Natural killer cell (primary cell): ENCODE measurements at regions not wholly inside any gene's neighbourhood (a gene's known extent, or its start where the extent isn't known, plus 50 kb on each side); places are given as distances from the start of the nearest gene placed in this dataset.

Source experiments
- ATAC-seq, 3 donors: fragments of 150-1000 bp in 2 of 3; fragments of 200-7000 bp in 1 of 3; cut with Tn5 transposase; 1 replicate in 1 of 3; 2 replicates in 2 of 3; pipeline ENCODE4 v1.10.0; 2021; ENCODE audit warnings: mild to moderate bottlenecking in 2 of 3, moderate library complexity in 2 of 3
- DNase-seq, 2 donors: peaks; one replicate each; pipeline versions ENCODE4 v3.0.0 to v3.0.0-alpha.2; 2013 to 2021; ENCODE audit warnings: mixed read lengths in 1 of 2
- H3K27ac ChIP-seq: one replicate; pipeline ENCODE4 v1.5.1; 2013; ENCODE audit warnings: mild to moderate bottlenecking, low read length
- H3K27me3 ChIP-seq: one replicate; pipeline ENCODE4 v1.6.1; 2013; ENCODE audit warnings: low read length; ENCODE audit not compliant: control insufficient read depth, insufficient read depth
- H3K36me3 ChIP-seq: one replicate; pipeline ENCODE4 v1.6.1; 2013; ENCODE audit warnings: low read length; ENCODE audit not compliant: control insufficient read depth, insufficient read depth
- H3K4me1 ChIP-seq: one replicate; pipeline ENCODE4 v1.6.1; 2013; ENCODE audit warnings: low read length; ENCODE audit not compliant: control insufficient read depth, insufficient read depth
- H3K4me3 ChIP-seq: one replicate; pipeline ENCODE4 v1.5.1; 2013; ENCODE audit warnings: low read length
- H3K9me3 ChIP-seq: one replicate; pipeline ENCODE4 v1.6.1; 2013; ENCODE audit warnings: low read length; ENCODE audit not compliant: control insufficient read depth, insufficient read depth
- H3K27ac Mint-ChIP-seq, 2 donors: one replicate each; pipeline ENCODE4 v1.8.0; 2022; ENCODE audit warnings: mild to moderate bottlenecking in 2 of 2, mixed read lengths in 2 of 2, moderate library complexity in 1 of 2
- H3K27me3 Mint-ChIP-seq, 2 donors: one replicate each; pipeline ENCODE4 v1.8.0; 2022; ENCODE audit warnings: low read depth in 2 of 2, mixed read lengths in 2 of 2
- H3K36me3 Mint-ChIP-seq: one replicate; pipeline ENCODE4 v1.8.0; 2022; ENCODE audit warnings: mixed read lengths
- H3K4me1 Mint-ChIP-seq, 2 donors: one replicate each; pipeline ENCODE4 v1.8.0; 2022; ENCODE audit warnings: mixed read lengths in 2 of 2
- H3K4me3 Mint-ChIP-seq: one replicate; pipeline ENCODE4 v1.8.0; 2022; ENCODE audit warnings: mild to moderate bottlenecking, moderate library complexity, mixed read lengths
- H3K9me3 Mint-ChIP-seq, 2 donors: one replicate each; pipeline ENCODE4 v1.8.0; 2022; ENCODE audit warnings: mixed read lengths in 2 of 2
- WGBS: methylation state at CpG from one replicate; pipeline ENCODE4 v1.1.7; 2013; ENCODE audit warnings: missing lambda C conversion rate; ENCODE audit not compliant: insufficient coverage; 5-methylcytosine and 5-hydroxymethylcytosine counted together
- intact Hi-C: fragments of 100-400 bp; cut with micrococcal nuclease; formaldehyde crosslinking; loops from one replicate; pipeline ENCODE4 v1.14.2; 2022
- TF ChIP-seq, protein P1 (sequence below): fragments of 200-600 bp; IDR thresholded peaks from one replicate; pipeline ENCODE4 v1.8.0; 2022; ENCODE audit warnings: antibody characterized with exemption

DNA sequence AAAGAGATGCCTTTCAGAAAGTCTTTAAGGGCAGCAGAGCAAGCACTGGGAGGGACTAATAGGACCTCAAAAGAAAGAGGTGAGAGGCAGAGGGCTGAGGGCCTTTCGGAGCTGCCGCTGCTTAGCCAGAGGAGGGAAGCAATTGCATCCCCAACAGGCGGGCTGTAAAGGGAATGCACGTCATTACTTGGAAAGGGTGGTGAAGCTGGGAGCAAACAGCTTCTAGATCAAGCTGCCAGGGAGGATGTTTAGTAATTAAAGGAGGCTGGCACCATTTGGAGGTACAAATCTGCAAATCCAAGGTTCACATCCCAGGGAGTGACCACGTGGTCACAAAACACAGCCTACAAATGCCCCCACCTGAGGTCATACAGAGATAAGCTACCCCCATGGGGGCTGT, 429.0 kb upstream of the RBFOX1 start:
- Histone ChIP-seq H3K4me3 (no peak overlapping the region), H3K27me3 (no peaks in the 10 kb centered on the region), H3K36me3 (no peaks in the 10 kb centered on the region), H3K27ac (no peak overlapping the region), H3K4me1 (no peaks in the 10 kb centered on the region), H3K9me3 (no peaks in the 10 kb centered on the region)
- intact Hi-C loops = no loop called here
- DNase-seq = no peak
- 89% methylated on average over 5 of the region's 5 CpGs for WGBS
- no peak overlapping the region for H3K27ac Mint-ChIP-seq
- peaks cover 7 to 11% of the 10 kb centered on the region in 2 donors for H3K9me3 Mint-ChIP-seq
- no peaks in the 10 kb centered on the region for H3K27me3 Mint-ChIP-seq
- no peak overlapping the region for H3K4me3 Mint-ChIP-seq
- no peaks in the 10 kb centered on the region for H3K4me1 Mint-ChIP-seq
- ATAC-seq = no peak
- H3K36me3 Mint-ChIP-seq = no peaks in the 10 kb centered on the region
- TF ChIP-seq, protein P1, sequence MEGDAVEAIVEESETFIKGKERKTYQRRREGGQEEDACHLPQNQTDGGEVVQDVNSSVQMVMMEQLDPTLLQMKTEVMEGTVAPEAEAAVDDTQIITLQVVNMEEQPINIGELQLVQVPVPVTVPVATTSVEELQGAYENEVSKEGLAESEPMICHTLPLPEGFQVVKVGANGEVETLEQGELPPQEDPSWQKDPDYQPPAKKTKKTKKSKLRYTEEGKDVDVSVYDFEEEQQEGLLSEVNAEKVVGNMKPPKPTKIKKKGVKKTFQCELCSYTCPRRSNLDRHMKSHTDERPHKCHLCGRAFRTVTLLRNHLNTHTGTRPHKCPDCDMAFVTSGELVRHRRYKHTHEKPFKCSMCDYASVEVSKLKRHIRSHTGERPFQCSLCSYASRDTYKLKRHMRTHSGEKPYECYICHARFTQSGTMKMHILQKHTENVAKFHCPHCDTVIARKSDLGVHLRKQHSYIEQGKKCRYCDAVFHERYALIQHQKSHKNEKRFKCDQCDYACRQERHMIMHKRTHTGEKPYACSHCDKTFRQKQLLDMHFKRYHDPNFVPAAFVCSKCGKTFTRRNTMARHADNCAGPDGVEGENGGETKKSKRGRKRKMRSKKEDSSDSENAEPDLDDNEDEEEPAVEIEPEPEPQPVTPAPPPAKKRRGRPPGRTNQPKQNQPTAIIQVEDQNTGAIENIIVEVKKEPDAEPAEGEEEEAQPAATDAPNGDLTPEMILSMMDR = no peak

DNA sequence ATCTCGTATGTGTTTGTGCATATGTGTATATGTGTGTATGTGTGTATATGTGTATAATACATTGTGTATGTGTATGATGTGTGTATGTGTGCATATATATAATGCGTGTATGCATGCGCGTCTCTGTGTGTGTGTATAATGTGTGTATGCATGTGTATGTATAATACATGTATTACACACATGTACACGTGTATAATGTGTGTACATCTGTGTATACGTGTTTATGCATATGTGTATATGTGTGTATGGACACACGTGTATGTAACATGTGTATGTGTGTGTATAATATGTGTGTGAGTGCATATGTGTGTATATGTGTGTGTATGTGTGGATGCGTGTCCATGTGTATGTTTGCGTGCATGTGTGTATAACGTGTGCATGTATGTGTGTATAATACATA, 433.7 kb upstream of the RBFOX1 start:
- no peak overlapping the region for H3K27ac Mint-ChIP-seq
- 90% methylated on average over 10 of the region's 10 CpGs for WGBS
- no peak overlapping the region for H3K4me3 Mint-ChIP-seq
- Histone ChIP-seq H3K4me1 (no peaks in the 10 kb centered on the region), H3K27me3 (no peaks in the 10 kb centered on the region), H3K27ac (no peak overlapping the region), H3K9me3 (no peaks in the 10 kb centered on the region), H3K4me3 (no peak overlapping the region), H3K36me3 (no peaks in the 10 kb centered on the region)
- TF ChIP-seq, protein P1 = no peak
- H3K36me3 Mint-ChIP-seq = no peaks in the 10 kb centered on the region
- no peaks in the 10 kb centered on the region for H3K4me1 Mint-ChIP-seq
- intact Hi-C loops = no loop called here
- ATAC-seq (peak in 1 of 3 donors; percentile 36), DNase-seq (no peak)
- H3K9me3 Mint-ChIP-seq = peaks cover 8 to 15% of the 10 kb centered on the region in 2 donors
- no peaks in the 10 kb centered on the region for H3K27me3 Mint-ChIP-seq

DNA sequence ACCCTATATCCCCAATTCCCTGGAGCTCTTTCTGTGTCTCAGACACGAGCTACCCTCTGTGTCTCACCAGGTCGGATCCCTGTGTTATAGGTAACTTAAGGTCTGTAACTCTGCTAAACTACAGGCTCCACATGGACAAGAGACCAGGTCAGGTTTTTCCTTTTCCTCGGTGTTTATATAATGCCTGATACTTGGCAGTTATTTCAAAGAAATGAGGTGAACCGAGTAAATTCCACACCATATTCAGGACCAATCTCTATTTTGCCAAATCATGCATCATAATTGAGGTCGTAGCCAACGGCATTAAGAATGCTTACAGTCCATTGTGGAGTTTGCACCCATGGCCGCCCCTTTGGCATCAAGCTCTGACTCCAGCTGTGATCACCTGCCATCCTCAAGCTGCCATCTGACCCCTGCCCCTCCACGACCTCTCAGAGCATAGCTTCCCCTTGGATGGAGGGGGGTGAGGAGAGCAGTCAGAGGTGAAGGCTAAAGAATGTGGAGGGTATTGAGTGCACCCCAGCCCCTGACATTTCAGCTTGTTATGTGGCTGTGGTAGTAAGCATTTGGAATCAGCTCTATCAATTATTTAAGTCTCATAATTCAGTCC, 434.7 kb upstream of the RBFOX1 start:
- ATAC-seq (no peak), DNase-seq (no peak)
- no peaks in the 10 kb centered on the region for H3K27me3 Mint-ChIP-seq
- TF ChIP-seq, protein P1 = no peak
- intact Hi-C loops = no loop called here
- H3K4me3 ChIP-seq = no peak overlapping the region
- no peaks in the 10 kb centered on the region for H3K4me1 Mint-ChIP-seq
- no peak overlapping the region for H3K4me3 Mint-ChIP-seq
- 86% methylated on average over 8 of the region's 8 CpGs for WGBS
- H3K36me3 Mint-ChIP-seq = no peaks in the 10 kb centered on the region
- H3K27me3 ChIP-seq = no peaks in the 10 kb centered on the region
- H3K4me1 ChIP-seq = no peaks in the 10 kb centered on the region
- peaks cover 8 to 15% of the 10 kb centered on the region in 2 donors for H3K9me3 Mint-ChIP-seq
- H3K27ac Mint-ChIP-seq = no peak overlapping the region
- H3K36me3 ChIP-seq = no peaks in the 10 kb centered on the region
- no peaks in the 10 kb centered on the region for H3K9me3 ChIP-seq
- H3K27ac ChIP-seq = no peak overlapping the region

DNA sequence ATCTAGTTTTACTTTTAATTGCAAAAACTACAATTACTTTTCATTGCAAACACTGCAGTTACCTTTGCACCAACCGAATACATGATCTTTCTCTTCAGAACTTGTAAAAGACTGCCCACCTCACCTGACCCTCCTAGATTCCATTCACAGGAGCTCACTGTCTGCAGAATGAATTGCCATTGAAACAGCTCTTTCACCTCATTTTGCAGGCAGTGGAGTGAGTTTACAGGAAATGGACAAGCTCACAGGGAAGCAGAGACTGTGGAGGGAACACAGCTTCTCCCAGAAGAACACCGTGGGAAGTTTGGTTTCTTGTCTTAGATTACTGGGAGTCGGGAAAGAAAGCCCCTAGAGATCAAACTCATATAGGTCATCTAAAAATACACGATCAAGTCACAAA, 439.7 kb upstream of the RBFOX1 start:
- Mint-ChIP-seq H3K36me3 (no peaks in the 10 kb centered on the region), H3K27me3 (no peaks in the 10 kb centered on the region), H3K27ac (no peak overlapping the region), H3K4me3 (no peak overlapping the region), H3K4me1 (no peaks in the 10 kb centered on the region), H3K9me3 (peaks cover 7 to 11% of the 10 kb centered on the region in 2 donors)
- H3K4me3 ChIP-seq = no peak overlapping the region
- TF ChIP-seq, protein P1 = no peak
- H3K9me3 ChIP-seq = no peaks in the 10 kb centered on the region
- ATAC-seq (no peak), DNase-seq (no peak)
- no peaks in the 10 kb centered on the region for H3K27me3 ChIP-seq
- intact Hi-C loops = no loop called here
- H3K4me1 ChIP-seq = no peaks in the 10 kb centered on the region
- 60% methylated on average over 4 of the region's 4 CpGs for WGBS
- no peak overlapping the region for H3K27ac ChIP-seq
- no peaks in the 10 kb centered on the region for H3K36me3 ChIP-seq
